IPS-NIHi11 (cell line): ENCODE measurements at regions not wholly inside any gene's neighbourhood (a gene's known extent, or its start where the extent isn't known, plus 50 kb on each side); places are given as distances from the start of the nearest gene placed in this dataset.
"Not testable (repeated sequence)": the region's sequence is repeated elsewhere in the genome, so short reads cannot be mapped to it uniquely, and the experiment has no call there.

Experiments used
- DNase-seq: peaks from one replicate; pipeline ENCODE4 v3.0.0; 2012; ENCODE audit warnings: mixed read lengths, low spot score

DNA sequence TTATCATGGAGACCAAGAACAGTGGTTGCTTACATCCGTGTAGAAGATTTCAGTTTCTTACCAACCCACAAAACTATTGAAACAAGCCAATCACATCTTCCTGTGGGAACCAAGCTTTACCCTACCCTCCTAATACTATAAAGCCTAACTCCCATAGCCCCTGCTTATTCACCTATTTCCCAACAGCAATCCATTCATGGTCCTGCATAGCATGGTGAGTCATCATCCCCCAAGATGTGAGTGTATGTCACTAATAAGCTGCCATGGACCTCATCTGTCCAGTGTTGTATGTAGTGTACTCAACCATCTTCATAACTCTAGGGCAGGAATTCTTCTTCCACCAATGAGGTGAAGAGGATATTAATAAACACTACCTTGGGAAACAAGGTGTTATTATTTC is 1620.4 kb upstream of the FLRT2 start:
- DNase-seq: no peak

DNA sequence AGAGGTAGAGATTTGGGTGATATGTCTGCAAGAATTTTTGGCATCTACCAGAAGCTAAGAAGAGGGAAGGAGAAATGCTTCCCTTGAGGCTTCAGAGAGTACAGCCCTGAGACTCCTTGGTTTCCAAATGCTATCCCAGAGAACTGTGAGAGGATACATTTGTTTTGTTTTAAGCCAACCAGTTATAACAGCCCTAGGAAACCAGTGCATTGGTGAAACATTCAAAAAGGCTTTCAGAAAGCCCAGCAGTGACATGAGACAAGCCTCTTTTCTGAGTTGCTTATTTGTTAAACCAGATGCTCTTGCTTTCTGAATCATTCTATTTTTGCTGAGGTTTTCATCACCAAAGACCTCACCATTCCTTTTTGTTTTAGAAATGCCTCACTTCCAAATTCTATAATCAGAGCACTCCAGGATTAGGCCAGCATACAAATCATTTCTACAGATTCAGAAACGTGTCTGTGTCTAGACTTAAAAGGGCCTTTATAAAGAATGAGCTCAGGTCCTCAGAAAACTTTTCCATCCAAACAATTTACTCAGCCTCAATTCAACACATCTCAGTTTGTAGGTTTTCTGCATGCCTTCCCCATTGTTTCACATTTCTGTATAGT is 1617.8 kb upstream of the FLRT2 start:
- no peak for DNase-seq

DNA sequence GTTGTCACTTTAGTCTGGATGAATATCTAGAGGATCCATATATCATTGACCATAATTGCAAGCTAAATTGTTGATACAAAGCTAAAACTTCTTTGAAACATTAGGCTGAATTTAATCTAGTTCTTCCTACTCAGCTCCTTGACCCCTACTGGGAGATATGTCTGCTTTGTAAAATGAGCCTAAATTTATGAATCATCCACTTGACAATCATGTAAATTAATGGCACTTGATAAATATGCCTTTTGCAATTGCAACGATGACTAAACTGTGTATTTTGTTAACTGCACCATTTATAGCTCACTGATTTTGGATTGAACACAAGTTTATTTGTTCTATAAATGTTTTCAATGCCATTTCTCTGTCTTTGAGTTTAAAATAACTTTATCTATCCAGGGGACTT is 1616.5 kb upstream of the FLRT2 start:
- no peak for DNase-seq

DNA sequence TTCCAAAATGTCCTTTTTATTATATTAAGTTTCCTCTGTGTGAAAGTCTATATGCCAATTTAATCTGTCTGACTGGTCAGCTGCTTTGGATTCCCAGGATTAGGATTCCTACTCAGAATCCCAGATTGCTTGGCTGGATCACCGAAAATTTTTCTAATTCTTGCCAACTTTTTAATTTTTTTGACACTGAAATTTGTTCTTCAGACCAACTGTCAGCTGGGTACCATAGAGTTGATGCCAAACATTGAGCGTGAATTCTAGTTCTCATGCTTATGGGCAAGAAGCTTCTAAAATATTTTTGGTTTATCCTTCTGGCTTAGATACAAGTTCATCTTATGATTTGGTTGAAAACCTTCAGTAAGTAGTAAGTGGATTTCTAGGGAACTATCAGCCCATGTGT is 1611.4 kb upstream of the FLRT2 start:
- no peak for DNase-seq

DNA sequence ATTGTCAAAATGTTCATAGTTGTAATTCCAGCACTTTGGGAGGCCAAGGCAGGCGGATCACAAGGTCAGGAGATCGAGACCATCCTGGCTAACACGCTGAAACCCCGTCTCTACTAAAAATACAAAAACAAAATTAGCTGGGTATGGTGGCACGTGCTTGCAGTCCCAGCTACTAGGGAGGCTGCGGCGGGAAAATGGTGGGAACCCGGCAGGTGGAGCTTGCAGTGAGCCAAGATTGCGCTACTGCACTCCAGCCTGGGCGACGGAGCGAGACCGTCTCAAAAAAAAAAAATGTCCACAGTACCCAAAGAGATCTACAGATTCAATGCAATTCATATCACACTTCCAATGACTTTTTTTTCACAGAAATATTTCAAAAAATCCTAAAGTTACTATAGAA is 1610.3 kb upstream of the FLRT2 start:
- DNase-seq: not testable (repeated sequence)

DNA sequence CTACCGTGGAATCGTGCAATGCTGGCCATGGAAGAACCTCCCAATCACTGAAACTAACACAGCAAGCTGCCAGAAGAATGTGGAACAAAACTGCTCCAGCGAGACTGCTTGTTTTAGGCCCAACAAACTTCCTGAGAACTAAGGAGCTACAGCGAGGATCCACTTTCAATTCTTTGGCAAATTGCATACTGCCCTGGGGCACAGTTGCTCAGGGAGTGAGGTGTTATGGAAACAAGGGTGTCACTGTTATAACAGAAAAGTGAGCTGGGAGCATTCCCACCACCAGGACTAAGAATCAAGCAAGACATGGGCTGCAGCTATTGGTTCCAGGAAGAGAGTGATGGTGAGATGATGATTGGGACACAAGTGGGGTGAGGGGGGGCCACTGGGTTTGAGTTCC is 1606.1 kb upstream of the FLRT2 start:
- DNase-seq: no peak

DNA sequence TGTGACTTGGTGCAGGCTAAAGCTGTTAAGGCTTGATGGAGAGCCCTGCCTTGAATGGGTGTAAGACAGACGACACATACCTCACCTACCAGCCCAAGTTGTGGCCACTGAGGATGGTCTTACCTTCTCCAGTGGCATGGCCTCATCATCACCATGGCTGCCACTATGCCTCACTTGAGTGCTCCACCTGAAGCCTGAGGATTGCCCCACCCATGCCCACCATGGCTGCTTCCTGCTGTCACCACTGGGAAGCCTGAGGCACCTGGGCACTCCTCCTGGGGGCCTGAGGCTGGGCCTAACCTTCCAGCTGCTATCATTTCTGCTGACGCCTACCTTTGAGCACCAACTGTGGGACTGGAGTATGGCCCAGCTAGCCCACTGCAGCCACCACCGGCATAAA is 1605.7 kb upstream of the FLRT2 start:
- no peak for DNase-seq

DNA sequence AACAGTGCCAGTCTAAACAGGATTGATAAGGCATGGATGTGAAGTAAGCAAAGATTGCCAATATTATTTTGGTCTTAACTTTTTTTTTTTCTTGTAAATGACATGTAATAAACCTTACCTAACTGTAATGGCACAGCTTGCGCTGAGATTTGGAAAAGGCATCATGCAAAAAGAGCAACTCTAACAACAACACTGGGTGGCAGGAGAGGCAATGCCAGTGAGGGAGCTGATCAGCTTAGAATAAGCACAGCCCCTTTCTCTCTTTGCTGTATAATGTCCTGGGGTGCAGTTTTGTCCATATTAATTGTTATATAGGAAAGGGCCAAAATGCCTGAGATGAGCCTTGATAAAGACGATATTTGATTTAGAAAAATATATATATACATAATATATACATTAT is 1589.7 kb upstream of the FLRT2 start:
- DNase-seq: no peak

DNA sequence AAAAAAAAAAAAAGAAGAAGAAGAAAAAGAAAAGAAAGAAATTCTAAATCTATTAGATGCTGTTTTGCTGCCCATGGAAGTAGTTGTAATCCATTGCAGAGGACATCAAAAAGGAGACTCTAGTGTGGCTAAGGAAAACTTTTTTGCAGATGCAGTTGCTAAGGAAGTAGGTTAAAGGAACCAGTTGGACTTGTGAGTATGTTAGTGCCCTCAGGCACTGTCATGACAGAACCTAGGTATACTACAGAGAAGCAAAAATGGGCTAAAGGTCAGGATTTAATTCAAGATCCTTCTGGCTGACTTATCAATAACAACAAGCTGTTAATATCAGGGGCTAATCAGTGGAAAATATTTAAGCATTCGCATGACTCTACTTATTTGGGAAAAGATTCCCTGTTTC is 1571.6 kb upstream of the FLRT2 start:
- no peak for DNase-seq

DNA sequence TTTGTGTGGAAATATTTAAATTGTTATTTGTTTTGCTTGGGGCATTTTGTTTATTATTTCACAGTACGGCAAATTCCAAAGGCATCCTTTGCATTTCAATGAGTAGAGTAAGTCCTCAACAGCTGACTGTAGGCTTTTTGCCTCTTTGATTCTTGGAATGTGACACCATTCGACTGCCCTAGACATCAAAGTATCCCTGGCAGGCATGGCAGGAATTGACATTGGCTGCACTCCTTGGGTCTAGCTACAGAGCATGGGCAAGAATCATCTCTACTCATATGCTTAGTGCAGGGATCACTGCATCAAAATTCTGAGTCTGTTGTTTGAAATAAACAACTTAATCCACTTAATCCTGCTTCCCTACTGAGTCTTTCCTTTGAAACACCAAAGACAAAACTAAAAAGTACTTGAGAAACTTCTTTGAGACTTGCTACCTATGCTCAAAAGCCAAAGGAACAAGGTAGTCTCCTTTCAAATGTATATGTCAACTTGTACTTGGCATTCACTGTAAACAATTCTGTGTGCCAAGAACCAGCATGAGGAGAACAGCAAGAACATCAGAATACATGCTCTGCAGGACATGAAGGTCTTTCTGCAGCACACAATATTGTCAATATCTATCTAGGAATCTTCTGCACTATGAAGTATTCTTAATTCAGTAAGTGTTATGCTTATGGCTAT is 1569.0 kb upstream of the FLRT2 start:
- peak; percentile 47 for DNase-seq

DNA sequence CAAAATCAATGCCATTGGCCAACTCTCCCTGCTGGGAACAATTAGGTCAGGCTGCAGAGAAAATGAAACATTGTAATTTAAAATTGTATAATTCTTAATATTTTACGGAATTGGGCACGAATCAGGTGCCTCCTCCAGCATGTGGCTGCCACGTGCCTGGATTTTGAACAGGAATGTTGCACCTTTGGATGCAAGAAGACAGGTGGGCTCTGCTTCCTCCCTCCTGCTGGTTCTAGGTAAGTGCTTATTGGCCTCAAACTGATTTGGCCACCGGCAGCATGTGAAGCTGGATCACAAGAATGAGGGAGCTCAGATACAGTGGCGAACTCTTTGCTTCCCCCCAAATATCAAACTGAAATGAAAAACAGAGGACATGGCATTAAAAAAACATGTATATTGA is 1559.9 kb upstream of the FLRT2 start:
- no peak for DNase-seq

DNA sequence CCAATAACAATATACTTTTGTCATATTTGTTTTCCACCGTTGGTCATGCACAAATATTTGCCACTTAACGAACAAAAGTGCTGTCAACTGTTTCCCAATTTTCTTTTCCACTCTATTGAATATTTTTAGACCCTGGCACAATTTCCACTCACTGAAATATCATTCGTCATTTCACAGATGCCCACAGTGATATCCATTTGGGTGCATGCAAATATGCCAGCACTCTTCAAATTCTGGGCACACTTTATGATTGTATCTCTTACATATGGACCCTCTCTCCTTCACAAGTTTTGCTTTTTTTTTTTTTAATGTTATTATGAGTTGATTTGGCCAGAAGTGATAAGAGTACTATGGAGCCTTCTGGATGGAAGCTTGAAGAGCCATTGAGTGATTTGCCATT is 1557.3 kb upstream of the FLRT2 start:
- DNase-seq: no peak

DNA sequence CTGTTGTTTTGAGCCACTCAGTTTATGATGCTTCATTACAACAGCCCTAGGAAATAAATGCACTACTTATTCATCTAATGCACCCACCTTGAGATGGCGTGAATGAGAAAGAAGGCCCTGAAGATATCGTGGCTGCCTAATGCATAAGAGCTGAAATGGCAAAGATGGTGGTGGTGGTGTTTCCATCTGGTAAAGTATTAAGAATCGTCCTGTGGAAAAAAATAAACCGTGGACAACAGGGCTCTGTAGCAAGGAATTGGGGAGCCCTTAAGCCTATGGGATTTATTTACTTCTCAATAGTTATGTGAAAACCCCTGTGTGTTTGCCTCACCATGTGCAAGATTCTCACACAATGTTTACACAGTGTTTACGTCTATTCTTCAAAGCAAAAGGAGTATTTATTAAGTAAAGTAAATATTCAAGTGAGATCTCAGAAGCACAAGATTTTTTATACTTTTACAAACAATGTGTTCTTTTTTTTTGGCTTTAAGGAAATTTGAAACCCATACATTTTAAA is 1555.2 kb upstream of the FLRT2 start:
- no peak for DNase-seq

DNA sequence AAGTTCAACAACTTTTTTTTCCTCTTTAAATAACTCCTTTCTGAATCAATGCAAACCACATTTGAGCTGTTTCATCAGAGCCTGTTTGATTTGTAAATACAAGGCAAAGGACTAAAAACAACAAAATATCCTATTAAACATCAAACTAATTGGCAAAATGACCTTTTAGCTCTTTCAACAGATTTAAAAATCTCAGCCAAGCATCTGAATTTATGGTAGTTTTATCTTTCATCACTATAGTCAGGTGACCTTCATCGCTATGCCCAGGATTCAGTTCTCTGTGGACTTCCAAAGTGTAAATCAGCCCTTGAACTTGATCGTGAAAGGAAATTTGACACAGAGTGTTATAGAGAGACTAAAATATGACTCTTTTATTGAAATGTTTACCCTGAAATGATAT is 1554.5 kb upstream of the FLRT2 start:
- DNase-seq: no peak

DNA sequence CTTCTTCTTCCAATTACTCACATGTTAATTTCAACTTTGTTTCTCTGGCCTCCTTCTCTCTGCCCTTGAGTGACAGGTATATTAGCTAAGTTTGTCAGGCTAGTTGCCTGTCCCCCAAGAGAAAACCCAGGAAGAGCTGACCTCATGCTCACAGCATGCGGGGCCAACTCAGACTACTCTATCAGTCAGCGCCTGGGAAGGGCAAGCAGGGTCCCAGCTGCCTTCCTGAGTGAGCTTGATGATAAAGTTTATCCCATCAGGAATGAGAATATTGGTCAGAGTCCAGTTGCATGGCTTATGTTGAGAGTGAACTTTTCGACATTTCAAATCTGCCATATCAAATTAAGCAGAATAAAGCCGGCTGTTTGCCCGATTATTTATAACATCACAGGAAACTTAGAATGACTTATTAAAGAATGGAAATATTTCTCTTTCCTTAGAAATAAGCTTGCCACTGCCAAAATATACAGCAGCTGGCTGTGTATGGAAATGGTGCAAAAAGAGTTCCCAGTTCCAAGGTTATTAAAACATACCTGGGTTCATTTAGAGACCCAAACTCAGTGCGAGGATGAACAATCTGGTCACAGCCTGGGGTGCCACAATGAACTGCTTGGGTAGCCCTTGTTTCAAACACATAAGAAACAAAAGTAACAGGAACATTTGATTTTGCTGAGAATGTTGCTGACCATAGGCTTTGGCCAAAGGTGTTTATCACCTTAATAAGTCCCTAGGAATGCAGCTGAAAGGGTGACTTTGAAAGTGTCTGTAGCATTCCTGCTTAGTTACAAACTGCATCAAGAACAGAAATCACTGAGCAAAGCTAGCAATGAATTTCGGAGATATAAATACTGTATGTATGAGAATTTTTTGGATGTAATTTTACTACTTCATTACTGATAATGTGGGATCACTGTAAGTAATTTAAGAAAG is 1553.8 kb upstream of the FLRT2 start:
- peak; percentile 17 for DNase-seq

DNA sequence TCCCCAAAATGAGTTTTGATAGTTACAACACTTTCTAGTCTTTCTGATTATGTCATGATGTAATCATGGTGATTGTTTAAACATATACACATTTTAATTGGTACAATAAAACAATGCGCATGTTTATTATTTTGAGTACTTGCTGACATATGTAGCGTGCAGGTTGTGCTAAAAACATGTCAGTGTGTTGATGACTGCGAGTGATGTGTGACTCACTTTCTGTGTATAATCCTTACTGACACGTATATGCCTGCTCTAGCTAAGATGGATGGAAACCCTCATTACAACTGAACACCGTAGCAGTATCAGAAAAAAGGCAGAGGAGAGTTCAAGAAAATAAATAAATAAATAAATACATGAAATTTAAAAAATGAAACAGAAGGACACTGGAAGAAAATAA is 1552.4 kb upstream of the FLRT2 start:
- DNase-seq: no peak

DNA sequence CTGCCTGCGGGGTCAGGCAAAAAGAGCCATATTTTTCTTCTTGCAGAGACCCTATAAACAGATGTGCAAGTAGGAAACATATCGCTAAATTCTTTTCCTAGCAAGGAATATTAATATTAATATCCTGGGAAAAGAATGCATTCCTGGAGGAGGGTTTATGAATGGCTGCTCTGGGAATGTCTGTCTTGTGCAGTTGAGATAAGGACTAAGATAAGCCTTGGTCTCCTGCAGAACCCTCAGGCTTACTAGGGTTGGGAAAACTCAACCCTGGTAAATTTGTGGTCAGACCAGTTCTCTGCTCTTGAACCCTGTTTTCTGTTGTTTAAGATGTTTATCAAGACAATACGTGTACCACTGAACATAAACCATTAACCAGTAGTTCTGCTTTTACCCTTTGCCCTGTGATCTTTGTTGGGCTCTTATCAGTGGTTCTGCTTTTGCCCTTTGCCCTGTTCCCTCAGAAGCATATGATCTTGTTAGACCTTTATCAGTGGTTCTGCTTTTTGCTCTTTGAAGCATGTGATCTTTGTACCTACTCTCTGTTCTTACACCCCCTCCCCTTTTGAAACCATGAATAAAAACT is 1548.2 kb upstream of the FLRT2 start:
- not testable (repeated sequence) for DNase-seq

DNA sequence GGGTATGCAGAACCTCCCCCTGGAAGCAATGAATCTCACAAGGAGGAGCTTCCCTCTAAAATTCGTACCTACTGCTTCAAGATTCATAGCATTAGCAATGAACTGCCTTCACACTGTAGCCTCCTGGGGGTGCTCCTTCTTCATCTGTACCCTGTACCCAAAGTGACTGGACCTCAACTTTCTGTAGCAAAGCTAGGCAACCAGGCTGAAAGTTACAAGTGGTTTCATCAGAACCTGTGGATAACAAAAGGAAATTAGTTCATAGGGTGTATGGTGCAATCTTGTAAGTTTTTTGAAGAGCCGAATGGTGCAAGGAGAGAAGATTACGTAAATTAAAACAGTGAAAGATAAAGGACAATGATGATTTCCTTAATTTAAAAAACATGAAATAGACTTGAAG is 1541.7 kb upstream of the FLRT2 start:
- no peak for DNase-seq

DNA sequence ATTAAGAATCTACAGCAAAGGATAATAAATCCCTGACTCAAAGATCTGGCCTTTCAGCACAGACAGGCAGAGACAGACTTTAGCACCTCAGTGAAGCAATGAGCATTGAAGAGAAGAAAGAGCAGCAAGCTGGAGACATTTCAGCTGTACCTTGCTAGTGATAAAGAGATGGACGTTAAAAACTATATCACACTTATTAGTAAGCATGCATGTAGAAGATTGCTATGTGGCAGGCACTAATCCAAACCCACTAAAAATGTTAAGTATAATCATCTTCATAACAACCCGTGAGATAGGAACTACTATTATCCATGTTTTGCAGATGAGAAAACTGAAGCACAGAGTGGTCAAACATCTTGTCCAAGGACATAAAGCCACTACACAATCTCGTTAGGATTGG is 1538.3 kb upstream of the FLRT2 start:
- no peak for DNase-seq

DNA sequence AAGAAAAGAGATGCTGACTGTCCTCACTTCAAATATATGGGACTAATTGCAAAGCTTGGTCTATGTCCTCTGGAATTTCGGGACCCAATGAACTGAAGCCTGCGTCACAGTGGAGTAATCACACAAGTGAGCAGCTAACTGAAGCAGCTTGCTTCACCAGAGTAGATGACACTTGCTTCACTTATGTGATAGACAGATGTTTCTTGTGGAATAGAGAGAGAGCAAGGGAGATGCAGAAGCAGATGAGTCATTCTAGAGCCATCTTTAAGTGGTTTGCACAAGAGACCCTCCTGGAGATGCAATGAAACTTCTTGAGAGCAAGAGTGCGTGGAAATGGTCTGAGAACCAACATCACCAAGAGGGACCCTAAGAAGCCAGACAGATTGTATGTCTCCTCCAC is 1537.1 kb upstream of the FLRT2 start:
- DNase-seq: no peak

DNA sequence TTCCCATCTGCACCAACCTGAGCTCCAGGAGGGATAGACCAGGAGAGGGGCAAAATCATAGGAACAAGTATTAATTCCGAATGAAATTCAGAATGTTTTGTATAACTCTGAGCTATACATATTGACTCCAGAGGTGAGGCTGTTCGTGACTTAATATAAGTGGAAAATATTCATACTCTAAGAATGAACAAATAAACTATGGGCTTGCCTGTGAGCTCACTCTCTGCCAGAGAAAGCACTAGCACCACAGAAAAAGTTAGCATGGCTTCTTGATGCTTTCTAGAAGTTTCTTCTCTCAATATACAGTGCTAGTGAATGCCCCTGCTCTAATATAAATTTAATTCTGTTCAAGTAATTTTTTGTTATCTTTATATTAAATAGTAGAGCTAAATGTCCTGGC is 1536.4 kb upstream of the FLRT2 start:
- DNase-seq: no peak

DNA sequence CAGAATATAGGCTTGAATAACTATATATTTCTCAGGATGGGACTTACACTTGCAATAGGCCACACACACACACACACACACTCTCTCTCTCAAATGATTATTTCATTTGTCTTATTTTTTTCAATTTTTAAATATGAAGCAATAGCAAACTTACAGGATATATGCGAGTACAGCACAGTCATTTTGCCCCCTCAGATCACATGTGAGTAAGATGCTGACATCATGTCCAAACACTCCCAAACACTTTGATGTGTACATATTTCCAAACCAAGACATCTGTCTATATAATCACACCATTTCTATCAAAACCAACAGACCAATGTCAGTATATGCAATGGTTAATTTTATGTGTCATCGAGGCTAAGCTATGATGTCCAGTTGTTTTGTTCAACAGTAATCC is 1535.9 kb upstream of the FLRT2 start:
- DNase-seq: no peak

DNA sequence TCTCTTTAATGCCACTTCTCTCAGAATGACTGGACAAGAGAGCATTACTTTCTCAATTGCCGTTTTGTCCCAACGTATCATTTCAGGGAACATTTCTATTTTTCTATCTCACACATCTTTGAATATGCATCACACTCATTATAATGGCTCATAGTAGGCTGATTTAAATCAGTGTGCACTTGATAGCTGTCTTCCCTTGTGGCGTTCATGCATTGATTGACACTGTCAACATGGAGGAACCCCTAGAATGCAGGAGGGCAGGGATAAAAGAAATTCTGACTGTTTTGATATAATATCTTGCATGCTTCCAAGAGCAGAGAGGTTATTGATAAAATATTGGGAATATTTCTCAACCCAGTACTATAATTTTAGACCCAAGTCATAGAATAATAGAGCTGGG is 1528.9 kb upstream of the FLRT2 start:
- no peak for DNase-seq
